Lower leg skin (tissue), 4 donors: ENCODE measurements at regions not wholly inside any gene's neighbourhood (a gene's known extent, or its start where the extent isn't known, plus 50 kb on each side); places are given as distances from the start of the nearest gene placed in this dataset.

Experiments
- DNase-seq, 2 donors: peaks; one replicate each; pipeline ENCODE4 v3.0.0-alpha.2; 2019; ENCODE audit warnings: low spot score in 2 of 2
- H3K4me3 ChIP-seq: fragments of 200-600 bp; sonication (generic); 2 replicates; pipeline ENCODE4 v1.5.1; 2017; ENCODE audit warnings: mild to moderate bottlenecking, low read depth; ENCODE audit not compliant: poor library complexity, severe bottlenecking
- CTCF ChIP-seq, 3 donors: fragments of 450-650 bp; IDR thresholded peaks; one replicate each; pipeline ENCODE4 v1.5.1; 2016; ENCODE audit warnings: antibody characterized with exemption in 3 of 3, mild to moderate bottlenecking in 3 of 3, moderate library complexity in 2 of 3
- POLR2A ChIP-seq, 2 donors: fragments of 450-650 bp; IDR thresholded peaks; one replicate each; pipeline ENCODE4 v1.6.1; 2016 to 2017; ENCODE audit warnings: antibody characterized with exemption in 2 of 2, mild to moderate bottlenecking in 1 of 2, moderate library complexity in 1 of 2
- WGBS, 2 donors: methylation state at CpG; one replicate each; pipeline ENCODE4 v1.1.5; 2018; 5-methylcytosine and 5-hydroxymethylcytosine counted together
- intact Hi-C: fragments of 100-400 bp; cut with DNase I; formaldehyde crosslinking; loops from one replicate; pipeline ENCODE4 v1.15.0; 2023; ENCODE audit warnings: low total_unique reads

GRCh38 chr6:122154912-122155575 is 244.4 kb upstream of the HSF2 start:
- intact Hi-C loops = no loop called here
- no peak for TF ChIP-seq CTCF (IDR thresholded peaks at IDR 0.05)
- no peak for TF ChIP-seq POLR2A (IDR thresholded peaks at IDR 0.05)
- WGBS, 2 donors = 57 to 69% methylated on average over 2 of the region's 2 CpGs
- no peak overlapping the region for H3K4me3 ChIP-seq
- DNase-seq = no peak

- TF ChIP-seq CTCF (IDR thresholded peaks at IDR 0.05) (no peak), POLR2A (IDR thresholded peaks at IDR 0.05) (no peak)
- intact Hi-C loops = no loop called here
- no peak for DNase-seq
- WGBS, 2 donors = 73 to 80% methylated on average over 5 of the region's 5 CpGs
- H3K4me3 ChIP-seq = no peak overlapping the region
Measured at GRCh38 chr6:122161136-122161535, 238.3 kb upstream of the HSF2 start.

- 91 to 99% methylated on average over 15 to 20 of the region's 20 CpGs for WGBS, 2 donors
- intact Hi-C loops = no loop called here
Measured at GRCh38 chr6:122165014-122165413, 234.4 kb upstream of the HSF2 start.

GRCh38 chr6:122170274-122170673 is 229.2 kb upstream of the HSF2 start:
- TF ChIP-seq POLR2A (IDR thresholded peaks at IDR 0.05) = no peak
- no peak for DNase-seq
- H3K4me3 ChIP-seq = no peak overlapping the region
- intact Hi-C loops = no loop called here
- 39 to 42% methylated on average over 2 of the region's 2 CpGs for WGBS, 2 donors

More at GRCh38 chr6:122165014-122165413, 234.4 kb upstream of the HSF2 start:
- H3K4me3 ChIP-seq = no peak overlapping the region
- no peak for DNase-seq
- no peak for TF ChIP-seq CTCF (IDR thresholded peaks at IDR 0.05)
- TF ChIP-seq POLR2A (IDR thresholded peaks at IDR 0.05) = no peak

- WGBS, 2 donors = 87 to 91% methylated on average over 2 of the region's 2 CpGs
- TF ChIP-seq CTCF (IDR thresholded peaks at IDR 0.05) (no peak), POLR2A (IDR thresholded peaks at IDR 0.05) (no peak)
- no peak for DNase-seq
- intact Hi-C loops = no loop called here
- H3K4me3 ChIP-seq = no peak overlapping the region
Measured at GRCh38 chr6:122178988-122179387, 220.5 kb upstream of the HSF2 start.

- no peak for DNase-seq
- intact Hi-C loops = loop anchor here (5.0 kb wide), 1 partner anchor 748 kb away; no protein-coding TSS in a partner anchor
- TF ChIP-seq CTCF (IDR thresholded peaks at IDR 0.05) (no peak), POLR2A (IDR thresholded peaks at IDR 0.05) (no peak)
- no peak overlapping the region for H3K4me3 ChIP-seq
- 15 to 30% methylated on average over 1 of the region's 1 CpG for whole genome bisulfite sequencing, 2 donors
Measured at GRCh38 chr6:122180132-122180531, 219.3 kb upstream of the HSF2 start.
